GM12875 (cell line): ENCODE measurements at regions not wholly inside any gene's neighbourhood (a gene's known extent, or its start where the extent isn't known, plus 50 kb on each side); places are given as distances from the start of the nearest gene placed in this dataset.

Experiments used
- H3K4me3 ChIP-seq: one replicate; pipeline ENCODE4 v1.5.1; 2011; ENCODE audit warnings: low read depth, low read length, control low read depth
- TF ChIP-seq, protein P1 (sequence below): IDR thresholded peaks from 2 replicates; pipeline ENCODE4 v1.5.1; 2011; ENCODE audit warnings: low read depth, mild to moderate bottlenecking, control low read depth, inconsistent platforms, low read length, moderate library complexity, borderline replicate concordance; ENCODE audit not compliant: insufficient read depth

DNA sequence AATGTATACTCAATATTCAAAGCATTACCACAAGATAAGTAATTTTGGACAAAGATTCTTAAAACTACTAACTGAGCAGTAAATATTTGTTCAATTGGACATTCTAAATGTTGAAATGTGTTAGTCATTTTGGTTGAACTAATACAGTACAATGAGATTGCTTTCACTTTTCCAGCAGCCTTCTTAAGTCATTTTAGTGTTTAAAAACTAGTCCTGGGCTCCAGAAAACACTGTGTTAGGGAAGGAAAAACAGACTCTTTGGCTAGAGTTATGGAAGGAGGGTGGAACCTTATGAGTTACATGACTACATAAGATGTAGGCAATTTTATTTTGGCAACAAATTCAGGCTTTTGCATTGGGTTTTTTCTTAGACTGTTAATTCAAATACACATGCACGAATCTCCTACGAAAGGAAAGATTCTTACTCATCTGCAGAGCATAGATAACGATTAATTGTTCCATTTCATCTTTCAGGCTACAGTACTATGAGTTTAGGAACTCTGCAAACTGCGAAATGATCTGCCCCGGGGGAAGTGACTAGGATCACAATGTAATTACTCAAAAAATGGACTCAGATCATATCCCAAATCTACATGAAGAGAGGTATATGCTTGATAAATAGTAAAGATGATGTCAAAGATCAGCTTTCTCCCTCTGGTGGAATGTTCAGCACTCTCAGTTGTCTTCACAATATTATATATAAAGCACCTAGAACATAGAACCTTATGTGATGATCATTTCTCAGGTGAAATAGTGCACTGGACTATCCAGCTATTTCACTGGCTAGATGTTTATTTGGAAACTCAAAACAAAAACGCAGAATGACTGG is 492.8 kb upstream of the MDFIC2 start:
- no peak overlapping the region for H3K4me3 ChIP-seq
- TF ChIP-seq, protein P1, sequence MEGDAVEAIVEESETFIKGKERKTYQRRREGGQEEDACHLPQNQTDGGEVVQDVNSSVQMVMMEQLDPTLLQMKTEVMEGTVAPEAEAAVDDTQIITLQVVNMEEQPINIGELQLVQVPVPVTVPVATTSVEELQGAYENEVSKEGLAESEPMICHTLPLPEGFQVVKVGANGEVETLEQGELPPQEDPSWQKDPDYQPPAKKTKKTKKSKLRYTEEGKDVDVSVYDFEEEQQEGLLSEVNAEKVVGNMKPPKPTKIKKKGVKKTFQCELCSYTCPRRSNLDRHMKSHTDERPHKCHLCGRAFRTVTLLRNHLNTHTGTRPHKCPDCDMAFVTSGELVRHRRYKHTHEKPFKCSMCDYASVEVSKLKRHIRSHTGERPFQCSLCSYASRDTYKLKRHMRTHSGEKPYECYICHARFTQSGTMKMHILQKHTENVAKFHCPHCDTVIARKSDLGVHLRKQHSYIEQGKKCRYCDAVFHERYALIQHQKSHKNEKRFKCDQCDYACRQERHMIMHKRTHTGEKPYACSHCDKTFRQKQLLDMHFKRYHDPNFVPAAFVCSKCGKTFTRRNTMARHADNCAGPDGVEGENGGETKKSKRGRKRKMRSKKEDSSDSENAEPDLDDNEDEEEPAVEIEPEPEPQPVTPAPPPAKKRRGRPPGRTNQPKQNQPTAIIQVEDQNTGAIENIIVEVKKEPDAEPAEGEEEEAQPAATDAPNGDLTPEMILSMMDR: no peak

DNA sequence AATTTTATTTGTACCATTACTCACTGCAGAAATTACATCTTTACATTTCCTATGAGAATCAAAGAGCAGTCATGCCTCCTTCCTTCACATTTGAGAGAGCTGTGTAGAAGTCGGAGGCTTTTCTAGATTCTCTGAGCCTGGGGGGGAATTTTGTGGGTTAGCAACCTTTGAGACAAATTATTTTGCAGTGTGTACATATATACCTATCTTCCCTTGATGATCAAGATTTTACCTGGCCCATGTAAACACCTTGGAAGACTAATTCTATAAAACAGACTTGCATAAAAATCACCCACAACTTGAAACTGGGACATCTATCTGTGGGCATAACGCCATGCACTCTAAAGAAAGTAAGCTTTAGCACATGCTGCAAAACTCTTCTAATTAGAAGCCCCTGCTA is 491.5 kb upstream of the MDFIC2 start:
- H3K4me3 ChIP-seq: no peak overlapping the region

DNA sequence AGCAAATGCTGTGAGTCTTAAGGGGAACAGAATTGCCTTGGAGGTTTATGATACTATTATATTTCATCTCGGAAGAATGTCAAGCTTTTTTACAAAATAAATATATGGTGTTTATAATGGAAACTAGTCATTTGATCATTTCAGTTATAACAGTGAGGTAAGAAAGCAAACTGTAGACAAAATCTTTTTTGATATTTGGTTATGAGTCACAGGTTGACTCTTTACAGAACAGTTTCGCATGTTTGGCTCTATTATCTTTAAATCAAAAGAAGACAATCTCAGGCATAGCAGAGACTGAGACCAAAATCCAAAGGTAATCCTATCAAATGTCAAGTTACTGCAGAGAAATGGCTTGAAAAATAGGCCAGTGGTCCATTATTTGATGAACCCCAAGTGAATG is 490.9 kb upstream of the MDFIC2 start:
- TF ChIP-seq, protein P1: no peak
- H3K4me3 ChIP-seq: no peak overlapping the region

More for the DNA sequence above, 491.5 kb upstream of the MDFIC2 start:
- TF ChIP-seq, protein P1: no peak

DNA sequence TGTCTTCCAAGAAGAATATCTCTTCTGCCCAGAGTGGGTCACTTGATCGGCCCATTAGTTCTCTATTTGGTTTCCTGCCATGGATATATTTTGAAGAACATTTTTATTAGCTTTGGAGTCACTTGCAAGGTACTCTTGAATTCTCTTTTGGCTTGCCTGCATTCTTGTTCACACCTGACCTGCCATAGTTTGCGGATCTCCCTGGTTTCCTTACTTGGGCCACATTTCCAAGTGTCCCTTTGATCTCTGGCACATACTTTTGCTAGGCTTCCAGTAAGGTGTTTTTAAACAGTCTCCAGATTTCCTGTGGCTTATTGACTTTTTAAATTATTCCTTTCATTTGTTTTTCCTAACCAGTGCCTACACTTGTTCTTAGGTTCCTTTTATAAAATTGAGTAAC is 488.5 kb upstream of the MDFIC2 start:
- H3K4me3 ChIP-seq: no peak overlapping the region
- TF ChIP-seq, protein P1: no peak

DNA sequence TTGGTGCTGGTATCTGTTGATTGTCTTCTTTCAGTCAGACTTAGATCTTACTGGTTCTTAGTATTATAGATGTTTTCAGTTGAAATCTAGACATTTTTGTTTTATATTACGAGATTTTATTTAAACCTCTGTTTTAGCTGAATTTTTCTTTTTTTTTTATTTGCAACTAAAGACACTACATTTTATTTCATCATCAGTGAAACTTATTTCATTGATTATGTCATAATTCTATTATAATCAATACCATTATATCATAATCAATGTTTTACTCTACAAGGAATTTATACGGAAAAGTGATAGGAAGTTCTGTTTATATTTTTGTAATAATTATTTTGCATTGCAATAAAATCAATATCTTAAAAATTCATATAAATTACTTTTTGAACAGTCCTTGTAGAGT is 477.4 kb upstream of the MDFIC2 start:
- no peak overlapping the region for H3K4me3 ChIP-seq
- TF ChIP-seq, protein P1: no peak

DNA sequence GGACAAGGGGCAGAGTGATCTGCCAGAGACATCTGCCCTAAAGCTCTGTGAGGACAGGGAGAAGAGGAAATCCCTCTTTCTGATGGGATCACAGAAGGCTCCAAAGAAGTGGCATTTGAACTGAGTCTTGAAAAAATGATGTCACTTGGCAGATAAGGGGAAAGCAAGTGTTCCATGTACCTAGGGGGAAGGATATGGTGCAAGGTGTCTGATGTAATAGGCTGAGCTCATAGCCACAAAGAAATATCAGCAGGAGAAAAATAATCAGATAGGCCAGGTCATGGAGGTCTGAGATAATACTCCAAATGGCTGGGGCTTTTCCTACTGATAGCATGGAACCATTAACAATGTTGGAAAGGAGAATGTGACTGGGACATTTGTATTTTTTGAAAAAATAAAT is 468.4 kb upstream of the MDFIC2 start:
- no peak overlapping the region for H3K4me3 ChIP-seq
- TF ChIP-seq, protein P1: no peak

DNA sequence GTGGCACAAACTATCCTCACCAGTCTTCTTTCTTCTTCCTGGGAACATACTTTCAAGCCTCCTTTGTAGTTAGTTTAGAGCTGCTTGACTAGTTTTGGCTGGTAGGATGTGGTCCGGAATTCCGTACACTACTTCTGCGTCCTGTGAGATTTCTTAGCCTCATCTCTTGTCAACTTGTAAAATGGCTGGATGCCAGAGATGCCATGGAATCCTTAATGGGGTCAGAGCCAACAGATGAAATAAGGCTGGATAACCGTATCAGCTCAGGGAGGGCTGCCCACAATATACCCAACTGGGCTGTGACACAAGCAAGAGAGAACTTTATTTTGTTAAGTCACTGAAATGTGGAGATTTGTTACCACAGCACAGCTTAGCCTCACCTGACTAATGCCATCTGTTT is 466.9 kb upstream of the MDFIC2 start:
- TF ChIP-seq, protein P1: no peak
- H3K4me3 ChIP-seq: no peak overlapping the region
